MCF 10A (cell line): ENCODE measurements at regions not wholly inside any gene's neighbourhood (a gene's known extent, or its start where the extent isn't known, plus 50 kb on each side); places are given as distances from the start of the nearest gene placed in this dataset.

Experiments
- BruUV-seq: library from RNA; stranded (reverse); fragments of 400-500 nt; replicated peaks from 2 replicates; lab custom pipeline; 2021; lab: Mats Ljungman, UMichigan
- CTCF ChIA-PET: fragments of 300-600 bp; sonication (Branson Sonifier 250); formaldehyde crosslinking; extraction: SDS; loops from one replicate; lab custom pipeline; 2021; ENCODE audit warnings: antibody characterized with exemption, inconsistent platforms; lab: Yijun Ruan, JAX
- POLR2A ChIA-PET: fragments of 300-600, 350-650 bp; sonication (Branson Sonifier 250); formaldehyde crosslinking; extraction: SDS; loops from one replicate; lab custom pipeline; 2020; ENCODE audit warnings: antibody characterized with exemption, inconsistent platforms; lab: Yijun Ruan, JAX
- DNase-seq: peaks from one replicate; pipeline ENCODE4 v3.0.0-alpha.2; 2018; ENCODE audit not compliant: unreplicated experiment
- H3K27ac Mint-ChIP-seq: one replicate; pipeline ENCODE4 v1.8.0; 2022; ENCODE audit warnings: mild to moderate bottlenecking, low read depth, mixed read lengths; ENCODE audit not compliant: unreplicated experiment
- H3K27me3 Mint-ChIP-seq: one replicate; pipeline ENCODE4 v1.8.0; 2022; ENCODE audit warnings: mixed read lengths; ENCODE audit not compliant: insufficient read depth, unreplicated experiment
- H3K36me3 Mint-ChIP-seq: one replicate; pipeline ENCODE4 v1.8.0; 2022; ENCODE audit warnings: mild to moderate bottlenecking, moderate library complexity, mixed read lengths; ENCODE audit not compliant: insufficient read depth, unreplicated experiment
- H3K4me1 Mint-ChIP-seq: one replicate; pipeline ENCODE4 v1.8.0; 2022; ENCODE audit warnings: mixed read lengths; ENCODE audit not compliant: insufficient read depth, unreplicated experiment
- H3K4me3 Mint-ChIP-seq: one replicate; pipeline ENCODE4 v1.8.0; 2022; ENCODE audit warnings: mild to moderate bottlenecking, moderate library complexity, mixed read lengths; ENCODE audit not compliant: unreplicated experiment
- H3K9me3 Mint-ChIP-seq: one replicate; pipeline ENCODE4 v1.8.0; 2022; ENCODE audit warnings: mixed read lengths; ENCODE audit not compliant: unreplicated experiment
- CTCF ChIP-seq: fragments of 200-600 bp; IDR thresholded peaks from one replicate; pipeline ENCODE4 v1.8.0; 2022; ENCODE audit warnings: antibody characterized with exemption, mild to moderate bottlenecking; ENCODE audit not compliant: unreplicated experiment
- intact Hi-C: fragments of 100-400 bp; cut with micrococcal nuclease; formaldehyde crosslinking; loops from 2 replicates; pipeline ENCODE4 v1.14.1; 2022

- H3K9me3 Mint-ChIP-seq = no peaks in the 10 kb centered on the region
- no peak for TF ChIP-seq CTCF
- POLR2A ChIA-PET = no interaction called here
- H3K4me3 Mint-ChIP-seq = no peak overlapping the region
- BruUV-seq = no TSS peak
- H3K4me1 Mint-ChIP-seq = peaks cover 10% of the 10 kb centered on the region
- intact Hi-C loops = no loop called here
- DNase-seq = no peak
- H3K36me3 Mint-ChIP-seq = peaks cover 7% of the 10 kb centered on the region
- CTCF ChIA-PET = interaction anchor here (0.6 to 1.0 kb wide), 4 partner anchors 17 to 1708 kb away, joined by 3 to 4 read pairs (median 3); no protein-coding TSS in a partner anchor
- peaks cover 69% of the 10 kb centered on the region for H3K27me3 Mint-ChIP-seq
- no peak overlapping the region for H3K27ac Mint-ChIP-seq
Observed at GRCh38 chr3:117035745-117036144, 326.2 kb downstream of the TUSC7 start.

- intact Hi-C loops = no loop called here
- H3K36me3 Mint-ChIP-seq = peaks cover under 1% of the 10 kb centered on the region
- BruUV-seq = no TSS peak
- CTCF ChIA-PET = interaction anchor here (0.6 kb wide), 1 partner anchor 1571 kb away, joined by 3 read pairs; no protein-coding TSS in a partner anchor
- no peak overlapping the region for H3K27ac Mint-ChIP-seq
- H3K9me3 Mint-ChIP-seq = no peaks in the 10 kb centered on the region
- POLR2A ChIA-PET = no interaction called here
- DNase-seq = peak; percentile 39
- no peak for TF ChIP-seq CTCF
- H3K4me1 Mint-ChIP-seq = peaks cover 10% of the 10 kb centered on the region
- peaks cover 74% of the 10 kb centered on the region for H3K27me3 Mint-ChIP-seq
- H3K4me3 Mint-ChIP-seq = no peak overlapping the region
Observed at GRCh38 chr3:117036259-117036799, 326.8 kb downstream of the TUSC7 start.

GRCh38 chr3:117045143-117045542, 335.6 kb downstream of the TUSC7 start:
- TF ChIP-seq CTCF = no peak
- Mint-ChIP-seq H3K4me1 (no peaks in the 10 kb centered on the region), H3K27ac (no peak overlapping the region), H3K36me3 (no peaks in the 10 kb centered on the region), H3K27me3 (peaks cover 45% of the 10 kb centered on the region), H3K4me3 (no peak overlapping the region), H3K9me3 (no peaks in the 10 kb centered on the region)
- intact Hi-C loops = no loop called here
- DNase-seq = no peak
- ChIA-PET POLR2A (no interaction called here), CTCF (interaction anchor here (0.7 to 0.8 kb wide), 2 partner anchors 12 to 14 kb away, joined by 3 read pairs; no protein-coding TSS in a partner anchor)
- no TSS peak for BruUV-seq

- POLR2A ChIA-PET = no interaction called here
- no peak for TF ChIP-seq CTCF
Observed at GRCh38 chr3:117047951-117048705, 338.5 kb downstream of the TUSC7 start.

More at GRCh38 chr3:117047951-117048705, 338.5 kb downstream of the TUSC7 start:
- H3K4me1 Mint-ChIP-seq = no peaks in the 10 kb centered on the region
- H3K27me3 Mint-ChIP-seq = peaks cover 32% of the 10 kb centered on the region
- H3K36me3 Mint-ChIP-seq = no peaks in the 10 kb centered on the region
- intact Hi-C loops = no loop called here
- H3K9me3 Mint-ChIP-seq = no peaks in the 10 kb centered on the region
- CTCF ChIA-PET = interaction anchor here (0.6 kb wide), 1 partner anchor 455 kb away, joined by 3 read pairs; no protein-coding TSS in a partner anchor
- H3K27ac Mint-ChIP-seq = no peak overlapping the region
- no peak overlapping the region for H3K4me3 Mint-ChIP-seq
- no TSS peak for BruUV-seq
- no peak for DNase-seq
